SU-DHL-6 (cell line): ENCODE measurements at regions not wholly inside any gene's neighbourhood (a gene's known extent, or its start where the extent isn't known, plus 50 kb on each side); places are given as distances from the start of the nearest gene placed in this dataset.

Experiments used
- H2AFZ ChIP-seq: fragments of 200-600 bp; sonication (generic); 2 replicates; pipeline ENCODE4 v1.6.1; 2014; ENCODE audit warnings: low read depth, mild to moderate bottlenecking, moderate library complexity, mixed read lengths, antibody characterized with exemption, low read length; ENCODE audit not compliant: severe bottlenecking
- H3F3A ChIP-seq: fragments of 200-600 bp; shearing (Covaris generic); 2 replicates; pipeline ENCODE4 v1.6.0; 2016; ENCODE audit warnings: antibody characterized with exemption, mild to moderate bottlenecking; ENCODE audit not compliant: insufficient read depth
- H3K27ac ChIP-seq: fragments of 200-600 bp; sonication (generic); 2 replicates; pipeline ENCODE4 v1.5.1; 2016; ENCODE audit warnings: low read depth, mild to moderate bottlenecking, low read length, moderate library complexity, mixed read lengths
- H3K27me3 ChIP-seq: fragments of 200-600 bp; sonication (generic), shearing (Covaris generic); 2 replicates; pipeline ENCODE4 v1.6.0; 2014; ENCODE audit warnings: mild to moderate bottlenecking, low read length
- H3K36me3 ChIP-seq: fragments of 200-600 bp; sonication (generic); 2 replicates; pipeline ENCODE4 v1.6.1; 2014; ENCODE audit warnings: mild to moderate bottlenecking, low read length, mixed read lengths
- H3K4me2 ChIP-seq: fragments of 300-600, 200-600 bp; shearing (Covaris generic), sonication (generic); 2 replicates; pipeline ENCODE4 v1.6.0; 2014; ENCODE audit warnings: low read length, low read depth, mild to moderate bottlenecking; ENCODE audit not compliant: poor library complexity, severe bottlenecking
- H3K4me3 ChIP-seq: fragments of 200-600 bp; sonication (generic); 2 replicates; pipeline ENCODE4 v1.5.1; 2014; ENCODE audit warnings: antibody characterized with exemption, low read length, mild to moderate bottlenecking, mixed read lengths; ENCODE audit not compliant: insufficient read depth, poor library complexity, severe bottlenecking
- H3K79me2 ChIP-seq: fragments of 200-600 bp; sonication (generic); 2 replicates; pipeline ENCODE4 v1.6.1; 2014; ENCODE audit warnings: mild to moderate bottlenecking, low read length, moderate library complexity; ENCODE audit not compliant: insufficient read depth
- H3K9ac ChIP-seq: fragments of 200-600 bp; sonication (generic); 2 replicates; pipeline ENCODE4 v1.7.0; 2014; ENCODE audit warnings: mild to moderate bottlenecking, low read length
- H3K9me2 ChIP-seq: fragments of 200-600 bp; sonication (generic); replicated peaks from 2 replicates; pipeline ENCODE4 v1.6.1; 2014; ENCODE audit warnings: low read length; ENCODE audit not compliant: insufficient read depth
- H3K9me3 ChIP-seq: fragments of 200-600 bp; sonication (generic); 2 replicates; pipeline ENCODE4 v1.6.1; 2014; ENCODE audit warnings: low read length, mixed read lengths; ENCODE audit not compliant: insufficient read depth
- H4K20me1 ChIP-seq: fragments of 200-600 bp; sonication (generic); 2 replicates; pipeline ENCODE4 v1.6.1; 2014; ENCODE audit warnings: low read depth, mild to moderate bottlenecking, antibody characterized with exemption, low read length, moderate library complexity, mixed read lengths
- CTCF ChIP-seq: fragments of 200-600 bp; sonication (generic); IDR thresholded peaks from one replicate; pipeline ENCODE4 v1.5.1; 2017; ENCODE audit warnings: antibody characterized with exemption, mild to moderate bottlenecking, low read length, moderate library complexity; ENCODE audit not compliant: insufficient read depth, poor library complexity, severe bottlenecking
- EZH2phosphoT487 ChIP-seq: fragments of 200-600 bp; sonication (generic), shearing (Covaris generic); conservative IDR thresholded peaks from 2 replicates; pipeline ENCODE4 v1.6.1; 2018; ENCODE audit warnings: mild to moderate bottlenecking, antibody characterized with exemption, low read length, moderate library complexity, mixed read lengths

GRCh38 chr20:52076164-52076563 lies 115.4 kb downstream of the ZFP64 start:
- no peak for TF ChIP-seq CTCF
- no peak overlapping the region for H3K27ac ChIP-seq
- H3K27me3 ChIP-seq: no peaks in the 10 kb centered on the region
- H3K9me2 ChIP-seq: no peaks in the 10 kb centered on the region
- H3K4me3 ChIP-seq: no peak overlapping the region
- no peaks in the 10 kb centered on the region for H3K79me2 ChIP-seq
- H3K9ac ChIP-seq: no peak overlapping the region
- no peaks in the 10 kb centered on the region for H4K20me1 ChIP-seq
- H3K9me3 ChIP-seq: no peaks in the 10 kb centered on the region
- no peak overlapping the region for H2AFZ ChIP-seq
- H3K36me3 ChIP-seq: no peaks in the 10 kb centered on the region
- no peak overlapping the region for H3K4me2 ChIP-seq
- H3F3A ChIP-seq: no peaks in the 10 kb centered on the region

- Histone ChIP-seq H2AFZ (no peak overlapping the region), H3K9me3 (no peaks in the 10 kb centered on the region)
Observed at GRCh38 chr20:52075400-52075799, 116.2 kb downstream of the ZFP64 start.

GRCh38 chr20:52071136-52071535 lies 120.4 kb downstream of the ZFP64 start:
- no peak overlapping the region for H3K4me3 ChIP-seq
- H3K27ac ChIP-seq: no peak overlapping the region
- H3K9ac ChIP-seq: no peak overlapping the region
- no peak overlapping the region for H2AFZ ChIP-seq
- no peaks in the 10 kb centered on the region for H3K9me3 ChIP-seq
- H3K27me3 ChIP-seq: no peaks in the 10 kb centered on the region
- H3K9me2 ChIP-seq: no peaks in the 10 kb centered on the region
- no peak overlapping the region for H3K4me2 ChIP-seq
- H3K79me2 ChIP-seq: no peaks in the 10 kb centered on the region
- H3F3A ChIP-seq: no peaks in the 10 kb centered on the region
- no peaks in the 10 kb centered on the region for H3K36me3 ChIP-seq
- no peaks in the 10 kb centered on the region for H4K20me1 ChIP-seq
- TF ChIP-seq EZH2phosphoT487 (no peak), CTCF (no peak)

More at GRCh38 chr20:52075400-52075799, 116.2 kb downstream of the ZFP64 start:
- Histone ChIP-seq H4K20me1 (no peaks in the 10 kb centered on the region), H3K27ac (no peak overlapping the region), H3K4me2 (no peak overlapping the region), H3K9me2 (no peaks in the 10 kb centered on the region), H3K27me3 (no peaks in the 10 kb centered on the region), H3K79me2 (no peaks in the 10 kb centered on the region), H3K9ac (no peak overlapping the region), H3F3A (no peaks in the 10 kb centered on the region), H3K4me3 (no peak overlapping the region), H3K36me3 (no peaks in the 10 kb centered on the region)
- TF ChIP-seq CTCF (no peak), EZH2phosphoT487 (no peak)

- Histone ChIP-seq H3F3A (no peaks in the 10 kb centered on the region), H4K20me1 (no peaks in the 10 kb centered on the region), H3K4me2 (no peak overlapping the region), H3K79me2 (no peaks in the 10 kb centered on the region), H3K27ac (no peak overlapping the region), H2AFZ (no peak overlapping the region), H3K9me3 (no peaks in the 10 kb centered on the region), H3K4me3 (no peak overlapping the region), H3K9ac (no peak overlapping the region), H3K9me2 (no peaks in the 10 kb centered on the region), H3K36me3 (no peaks in the 10 kb centered on the region), H3K27me3 (no peaks in the 10 kb centered on the region)
- TF ChIP-seq CTCF: no peak
- no peak for TF ChIP-seq EZH2phosphoT487
Observed at GRCh38 chr20:52064931-52065330, 126.6 kb downstream of the ZFP64 start.
